ENCODE measurements at regions not wholly inside any gene's neighbourhood (a gene's known extent, or its start where the extent isn't known, plus 50 kb on each side); places are given as distances from the start of the nearest gene placed in this dataset.

DNA sequence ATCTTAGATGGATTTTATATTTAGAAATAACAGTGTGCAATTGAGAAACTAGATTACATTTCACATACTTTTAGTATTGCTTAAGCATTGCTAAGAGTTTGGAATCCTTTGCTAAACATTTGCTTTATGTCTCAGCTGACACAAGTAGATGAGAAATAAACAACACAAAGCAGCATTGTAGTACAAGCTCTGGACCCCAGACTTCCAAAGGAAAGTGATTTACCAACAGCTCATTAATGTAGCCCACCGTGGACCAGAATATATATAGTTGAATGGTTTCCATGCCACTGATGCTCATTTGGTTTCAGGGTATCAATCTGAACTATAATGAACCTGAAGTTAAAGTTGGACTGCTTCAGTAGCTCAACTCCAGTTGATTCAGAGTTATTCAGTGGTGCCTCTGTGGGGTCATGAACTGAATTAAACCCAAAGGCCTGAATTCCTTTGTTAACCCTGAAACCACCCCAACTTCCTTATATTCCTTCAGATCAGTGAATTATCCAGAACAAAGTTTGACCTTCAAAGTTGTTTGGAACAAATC is 132.1 kb upstream of the NEIL3 start:
- Histone ChIP-seq H3K4me3 (replicated peaks in 1 of 3; ENCODE audit: low read depth in 2 of 3, low read length in 3 of 3) (no peak overlapping the region), H3K36me3 (replicated peaks in 1 of 2; ENCODE audit: control insufficient read depth in 1 of 2, insufficient read depth in 2 of 2, low read length in 2 of 2) (no peaks in the 10 kb centered on the region), H3K79me2 (ENCODE audit: insufficient read depth, low read length) (no peaks in the 10 kb centered on the region), H3K27ac (ENCODE audit: low read depth in 1 of 2, low read length in 2 of 2) (no peak overlapping the region), H3K27me3 (ENCODE audit: control insufficient read depth in 2 of 2, insufficient read depth in 2 of 2, low read length in 2 of 2) (no peaks in the 10 kb centered on the region), H3K4me1 (ENCODE audit: control insufficient read depth in 1 of 2, insufficient read depth in 2 of 2, low read length in 2 of 2) (no peaks in the 10 kb centered on the region), H2AFZ (ENCODE audit: insufficient read depth, low read depth, low read length, poor library complexity, severe bottlenecking) (no peak overlapping the region), H3K4me2 (replicated peaks; ENCODE audit: extremely low read depth, low read length, poor library complexity, severe bottlenecking) (no peak overlapping the region), H3K9me3 (replicated peaks in 1 of 2; ENCODE audit: control insufficient read depth in 1 of 2, insufficient read depth in 1 of 2, low read length in 2 of 2) (no peaks in the 10 kb centered on the region), H4K20me1 (ENCODE audit: insufficient read depth, low read length) (no peaks in the 10 kb centered on the region), H3K9ac (ENCODE audit: insufficient read depth, low read length, poor library complexity, severe bottlenecking) (no peak overlapping the region)
- WGBS (ENCODE audit: insufficient coverage), result 60% methylated on average over 1 of the region's 1 CpG
- intact Hi-C loops (cut with micrococcal nuclease), result no loop called here
- Mint-ChIP-seq H3K4me1 (no peaks in the 10 kb centered on the region), H3K9me3 (peaks cover 0 to 13% (median 2%) of the 10 kb centered on the region in 7 donors), H3K36me3 (no peaks in the 10 kb centered on the region), H3K4me3 (no peak overlapping the region), H3K27me3 (ENCODE audit: low read depth in 3 of 3) (peaks cover 0 to 2% (median 2%) of the 10 kb centered on the region in 3 donors), H3K27ac (no peak overlapping the region)
- DNase-seq, result no peak
- TF ChIP-seq, protein P1, sequence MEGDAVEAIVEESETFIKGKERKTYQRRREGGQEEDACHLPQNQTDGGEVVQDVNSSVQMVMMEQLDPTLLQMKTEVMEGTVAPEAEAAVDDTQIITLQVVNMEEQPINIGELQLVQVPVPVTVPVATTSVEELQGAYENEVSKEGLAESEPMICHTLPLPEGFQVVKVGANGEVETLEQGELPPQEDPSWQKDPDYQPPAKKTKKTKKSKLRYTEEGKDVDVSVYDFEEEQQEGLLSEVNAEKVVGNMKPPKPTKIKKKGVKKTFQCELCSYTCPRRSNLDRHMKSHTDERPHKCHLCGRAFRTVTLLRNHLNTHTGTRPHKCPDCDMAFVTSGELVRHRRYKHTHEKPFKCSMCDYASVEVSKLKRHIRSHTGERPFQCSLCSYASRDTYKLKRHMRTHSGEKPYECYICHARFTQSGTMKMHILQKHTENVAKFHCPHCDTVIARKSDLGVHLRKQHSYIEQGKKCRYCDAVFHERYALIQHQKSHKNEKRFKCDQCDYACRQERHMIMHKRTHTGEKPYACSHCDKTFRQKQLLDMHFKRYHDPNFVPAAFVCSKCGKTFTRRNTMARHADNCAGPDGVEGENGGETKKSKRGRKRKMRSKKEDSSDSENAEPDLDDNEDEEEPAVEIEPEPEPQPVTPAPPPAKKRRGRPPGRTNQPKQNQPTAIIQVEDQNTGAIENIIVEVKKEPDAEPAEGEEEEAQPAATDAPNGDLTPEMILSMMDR (IDR thresholded peaks at IDR 0.05), result no peak

DNA sequence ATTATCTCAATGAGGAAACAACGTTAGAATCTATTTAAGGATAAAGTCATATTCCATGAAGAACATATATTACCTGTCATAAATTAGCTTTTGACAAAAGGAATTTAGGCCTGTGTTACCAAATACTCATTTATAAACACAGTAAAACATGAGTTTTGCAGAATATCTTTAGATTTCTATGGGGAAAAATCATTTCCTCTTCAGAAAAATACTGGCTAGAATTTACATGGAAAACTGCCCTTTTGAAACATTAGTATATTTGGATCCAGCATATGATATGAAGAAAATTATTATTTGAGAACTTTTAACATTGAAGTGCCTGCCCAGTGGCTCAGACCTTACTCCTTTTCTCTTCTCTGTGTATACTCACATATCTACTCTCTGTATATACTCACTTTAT is 131.4 kb upstream of the NEIL3 start:
- H3K4me1 ChIP-seq (ENCODE audit: control insufficient read depth in 1 of 2, insufficient read depth in 2 of 2, low read length in 2 of 2), result no peaks in the 10 kb centered on the region
- no peak overlapping the region for H3K4me3 Mint-ChIP-seq
- H3K79me2 ChIP-seq (ENCODE audit: insufficient read depth, low read length), result no peaks in the 10 kb centered on the region
- H3K4me2 ChIP-seq (replicated peaks; ENCODE audit: extremely low read depth, low read length, poor library complexity, severe bottlenecking), result no peak overlapping the region
- H3K27me3 ChIP-seq (ENCODE audit: control insufficient read depth in 2 of 2, insufficient read depth in 2 of 2, low read length in 2 of 2), result no peaks in the 10 kb centered on the region
- H3K36me3 Mint-ChIP-seq, result no peaks in the 10 kb centered on the region
- no peak overlapping the region for H3K27ac ChIP-seq (ENCODE audit: low read depth in 1 of 2, low read length in 2 of 2)
- WGBS (ENCODE audit: insufficient coverage), result no CpG with 5 or more reads among the region's 1 CpG
- H3K9me3 Mint-ChIP-seq, result peaks cover 0 to 11% (median 1%) of the 10 kb centered on the region in 7 donors
- no peak overlapping the region for H2AFZ ChIP-seq (ENCODE audit: insufficient read depth, low read depth, low read length, poor library complexity, severe bottlenecking)
- peaks cover 0 to 4% (median under 1%) of the 10 kb centered on the region in 3 donors for H3K27me3 Mint-ChIP-seq (ENCODE audit: low read depth in 3 of 3)
- no peak for DNase-seq
- H3K27ac Mint-ChIP-seq, result no peak overlapping the region
- H4K20me1 ChIP-seq (ENCODE audit: insufficient read depth, low read length), result no peaks in the 10 kb centered on the region
- no peak overlapping the region for H3K4me3 ChIP-seq (replicated peaks in 1 of 3; ENCODE audit: low read depth in 2 of 3, low read length in 3 of 3)
- no peaks in the 10 kb centered on the region for H3K9me3 ChIP-seq (replicated peaks in 1 of 2; ENCODE audit: control insufficient read depth in 1 of 2, insufficient read depth in 1 of 2, low read length in 2 of 2)
- H3K36me3 ChIP-seq (replicated peaks in 1 of 2; ENCODE audit: control insufficient read depth in 1 of 2, insufficient read depth in 2 of 2, low read length in 2 of 2), result no peaks in the 10 kb centered on the region
- TF ChIP-seq, protein P1 (IDR thresholded peaks at IDR 0.05), result no peak
- no peak overlapping the region for H3K9ac ChIP-seq (ENCODE audit: insufficient read depth, low read length, poor library complexity, severe bottlenecking)
- intact Hi-C loops (cut with micrococcal nuclease), result no loop called here
- H3K4me1 Mint-ChIP-seq, result no peaks in the 10 kb centered on the region

Data from CD14-positive monocyte (primary cell).